Suprapubic skin (tissue), 4 donors: ENCODE measurements at regions not wholly inside any gene's neighbourhood (a gene's known extent, or its start where the extent isn't known, plus 50 kb on each side); places are given as distances from the start of the nearest gene placed in this dataset.
A peak's percentile ranks its signal among the peaks of the same experiment; 100 is the strongest.

ENCODE experiments used
- DNase-seq, 2 donors: peaks; one replicate each; pipeline ENCODE4 v3.0.0-alpha.2; 2019; ENCODE audit warnings: low spot score in 2 of 2
- H3K27ac ChIP-seq: fragments of 200-600 bp; sonication (generic); one replicate; pipeline ENCODE4 v1.5.1; 2019
- H3K27me3 ChIP-seq: fragments of 200-600 bp; sonication (generic); one replicate; pipeline ENCODE4 v1.5.1; 2019
- H3K36me3 ChIP-seq: fragments of 200-600 bp; sonication (generic); one replicate; pipeline ENCODE4 v1.5.1; 2019
- H3K4me1 ChIP-seq: fragments of 200-600 bp; sonication (generic); one replicate; pipeline ENCODE4 v1.5.1; 2019
- H3K4me3 ChIP-seq: fragments of 200-600 bp; sonication (generic); one replicate; pipeline ENCODE4 v1.5.1; 2019; ENCODE audit warnings: mild to moderate bottlenecking
- H3K9me3 ChIP-seq: fragments of 200-600 bp; sonication (generic); one replicate; pipeline ENCODE4 v1.5.1; 2019
- EP300 ChIP-seq: sonication (generic); formaldehyde crosslinking; IDR thresholded peaks from one replicate; pipeline ENCODE4 v1.6.1; 2017; ENCODE audit warnings: antibody characterized with exemption
- POLR2A ChIP-seq, 2 donors: fragments of 450-650 bp; IDR thresholded peaks; one replicate each; pipeline ENCODE4 v1.6.1; 2017; ENCODE audit warnings: antibody characterized with exemption in 2 of 2, mild to moderate bottlenecking in 2 of 2, moderate library complexity in 2 of 2
- POLR2AphosphoS5 ChIP-seq, 3 donors: sonication (generic); formaldehyde crosslinking; IDR thresholded peaks; one replicate each; pipeline ENCODE4 v1.6.1; 2017; ENCODE audit warnings: antibody characterized with exemption in 3 of 3
- WGBS: methylation state at CpG from one replicate; pipeline ENCODE4 v1.1.5; 2018; 5-methylcytosine and 5-hydroxymethylcytosine counted together
- TF ChIP-seq, protein P1 (sequence below), 2 donors: fragments of 200-600 bp in 1 of 2; fragments of 450-650 bp in 1 of 2; sonication (generic) in 1 of 2; IDR thresholded peaks; one replicate each; pipeline ENCODE4 v1.5.1; 2016 to 2019; ENCODE audit warnings: antibody characterized with exemption in 2 of 2, mild to moderate bottlenecking in 1 of 2, moderate library complexity in 1 of 2

DNA sequence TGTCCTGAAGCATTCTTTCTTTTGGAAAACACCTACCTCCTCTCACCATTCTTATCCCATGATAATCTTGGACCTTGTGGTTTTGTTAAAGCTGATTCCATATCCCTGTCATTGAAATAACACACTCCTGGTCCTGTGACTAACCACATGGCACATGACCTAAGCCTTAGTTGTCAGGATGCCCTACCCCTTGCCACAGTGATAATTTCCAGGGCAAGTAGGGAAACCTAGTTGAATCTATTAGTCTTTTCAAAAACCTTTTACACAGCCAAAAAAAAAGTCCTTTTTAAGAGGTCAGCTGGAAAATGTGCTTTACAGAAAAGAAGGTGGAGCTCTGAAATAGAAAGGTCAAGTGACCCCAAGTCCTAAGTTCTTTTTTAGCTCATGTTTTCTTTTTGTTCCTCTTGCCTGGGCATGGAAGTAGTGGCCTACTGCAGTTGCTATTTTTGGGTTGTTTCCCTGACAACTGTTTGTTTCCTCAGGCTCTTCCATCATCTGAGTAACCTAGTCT lies 608.4 kb downstream of the LRFN5 start:
- peak overlapping the region; percentile 37 for H3K27ac ChIP-seq
- peaks cover 11% of the 10 kb centered on the region for H3K4me1 ChIP-seq
- H3K27me3 ChIP-seq: no peaks in the 10 kb centered on the region
- no peak overlapping the region for H3K4me3 ChIP-seq
- no peaks in the 10 kb centered on the region for H3K9me3 ChIP-seq
- DNase-seq: no peak
- TF ChIP-seq, protein P1, sequence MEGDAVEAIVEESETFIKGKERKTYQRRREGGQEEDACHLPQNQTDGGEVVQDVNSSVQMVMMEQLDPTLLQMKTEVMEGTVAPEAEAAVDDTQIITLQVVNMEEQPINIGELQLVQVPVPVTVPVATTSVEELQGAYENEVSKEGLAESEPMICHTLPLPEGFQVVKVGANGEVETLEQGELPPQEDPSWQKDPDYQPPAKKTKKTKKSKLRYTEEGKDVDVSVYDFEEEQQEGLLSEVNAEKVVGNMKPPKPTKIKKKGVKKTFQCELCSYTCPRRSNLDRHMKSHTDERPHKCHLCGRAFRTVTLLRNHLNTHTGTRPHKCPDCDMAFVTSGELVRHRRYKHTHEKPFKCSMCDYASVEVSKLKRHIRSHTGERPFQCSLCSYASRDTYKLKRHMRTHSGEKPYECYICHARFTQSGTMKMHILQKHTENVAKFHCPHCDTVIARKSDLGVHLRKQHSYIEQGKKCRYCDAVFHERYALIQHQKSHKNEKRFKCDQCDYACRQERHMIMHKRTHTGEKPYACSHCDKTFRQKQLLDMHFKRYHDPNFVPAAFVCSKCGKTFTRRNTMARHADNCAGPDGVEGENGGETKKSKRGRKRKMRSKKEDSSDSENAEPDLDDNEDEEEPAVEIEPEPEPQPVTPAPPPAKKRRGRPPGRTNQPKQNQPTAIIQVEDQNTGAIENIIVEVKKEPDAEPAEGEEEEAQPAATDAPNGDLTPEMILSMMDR (IDR thresholded peaks at IDR 0.05): no peak
- H3K36me3 ChIP-seq: no peaks in the 10 kb centered on the region

- no peak for TF ChIP-seq POLR2AphosphoS5 (IDR thresholded peaks at IDR 0.05)
- TF ChIP-seq POLR2A (IDR thresholded peaks at IDR 0.05): no peak
- TF ChIP-seq EP300: no peak
- TF ChIP-seq, protein P1 (IDR thresholded peaks at IDR 0.05): no peak
- H3K9me3 ChIP-seq: no peaks in the 10 kb centered on the region
- WGBS: 64% methylated on average over 2 of the region's 2 CpGs
- H3K4me1 ChIP-seq: no peaks in the 10 kb centered on the region
- no peaks in the 10 kb centered on the region for H3K27me3 ChIP-seq
- no peak overlapping the region for H3K4me3 ChIP-seq
- no peak overlapping the region for H3K27ac ChIP-seq
- no peak for DNase-seq
- no peaks in the 10 kb centered on the region for H3K36me3 ChIP-seq
Measured at GRCh38 chr14:42200957-42201356, 594.3 kb downstream of the LRFN5 start.

- Histone ChIP-seq H3K4me3 (no peak overlapping the region), H3K4me1 (peaks cover 10% of the 10 kb centered on the region), H3K36me3 (no peaks in the 10 kb centered on the region), H3K9me3 (no peaks in the 10 kb centered on the region), H3K27ac (no peak overlapping the region), H3K27me3 (no peaks in the 10 kb centered on the region)
- TF ChIP-seq EP300 (no peak), POLR2A (IDR thresholded peaks at IDR 0.05) (no peak), POLR2AphosphoS5 (IDR thresholded peaks at IDR 0.05) (no peak)
- TF ChIP-seq, protein P1 (IDR thresholded peaks at IDR 0.05): no peak
- 84% methylated on average over 3 of the region's 3 CpGs for WGBS
- no peak for DNase-seq
Measured at GRCh38 chr14:42198010-42198409, 591.3 kb downstream of the LRFN5 start.

DNA sequence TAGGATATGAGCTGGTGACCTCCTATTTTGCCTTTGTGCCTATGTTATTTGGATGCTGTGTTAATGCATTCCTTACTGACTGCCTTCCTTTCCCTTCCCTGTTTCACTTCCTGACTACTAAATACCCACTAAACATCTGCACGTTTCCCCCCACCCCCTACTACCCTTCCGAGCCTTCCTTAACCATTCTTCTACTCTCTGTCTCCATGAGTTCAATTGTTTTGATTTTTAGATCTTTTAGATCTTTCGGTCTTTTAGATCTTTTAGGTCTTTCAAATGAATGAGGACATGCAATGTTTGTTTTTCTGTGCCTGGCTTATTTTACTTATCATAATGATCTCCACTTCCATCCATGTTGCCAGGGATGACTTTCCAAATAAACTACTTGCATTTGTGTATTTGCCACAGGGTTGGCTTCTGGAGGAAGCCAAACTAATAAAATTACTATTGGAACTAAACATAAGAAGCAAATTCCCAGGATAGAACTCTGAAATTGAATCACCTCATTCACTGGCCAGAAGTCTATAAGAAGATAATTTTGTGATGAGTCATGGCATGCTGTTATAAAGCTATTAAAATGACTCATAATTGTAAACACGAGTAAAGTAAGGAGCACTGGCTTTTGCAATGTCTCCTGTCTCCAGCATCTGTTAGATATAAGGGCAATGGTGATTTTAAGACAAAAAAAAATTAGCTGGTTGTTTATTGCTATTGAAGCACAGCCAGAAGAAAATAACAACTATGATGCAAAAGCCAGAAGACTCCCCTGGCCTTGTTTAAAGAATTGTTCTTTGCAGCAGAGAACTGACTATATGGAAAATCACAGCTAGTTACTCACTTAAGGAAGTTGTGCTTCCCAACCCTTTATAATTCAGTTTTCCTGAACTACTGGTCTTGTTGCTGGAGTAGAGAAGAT lies 586.3 kb downstream of the LRFN5 start:
- H3K27me3 ChIP-seq: no peaks in the 10 kb centered on the region
- no peak for TF ChIP-seq EP300
- H3K9me3 ChIP-seq: no peaks in the 10 kb centered on the region
- 9% methylated on average over 4 of the region's 4 CpGs for WGBS
- DNase-seq: no peak
- no peak overlapping the region for H3K4me3 ChIP-seq
- H3K4me1 ChIP-seq: peaks cover 18% of the 10 kb centered on the region
- H3K36me3 ChIP-seq: no peaks in the 10 kb centered on the region
- peak overlapping the region; percentile 18 for H3K27ac ChIP-seq

DNA sequence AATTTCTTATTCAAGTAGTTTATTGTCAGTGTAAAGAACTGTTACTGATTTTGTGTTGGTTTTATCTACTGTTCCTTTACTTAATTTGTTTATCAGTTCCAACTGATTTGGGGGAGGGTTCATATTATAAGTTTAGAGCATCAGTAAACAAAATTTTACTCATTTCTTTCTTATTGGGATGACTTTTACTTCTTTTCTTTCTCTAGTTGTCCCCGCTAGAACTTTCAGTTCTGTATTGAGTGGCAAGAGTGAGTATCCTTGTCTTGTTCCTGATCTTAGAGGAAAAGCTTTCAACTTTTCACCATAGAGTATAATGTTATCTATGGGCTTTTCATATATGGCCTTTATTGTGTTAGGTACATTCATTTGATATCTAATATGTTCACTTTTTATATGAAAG lies 584.1 kb downstream of the LRFN5 start:
- Histone ChIP-seq H3K36me3 (no peaks in the 10 kb centered on the region), H3K9me3 (no peaks in the 10 kb centered on the region), H3K27me3 (no peaks in the 10 kb centered on the region), H3K4me1 (peaks cover 18% of the 10 kb centered on the region), H3K4me3 (no peak overlapping the region), H3K27ac (no peak overlapping the region)
- WGBS: 86% methylated on average over 1 of the region's 1 CpG
- TF ChIP-seq POLR2A (IDR thresholded peaks at IDR 0.05) (no peak), POLR2AphosphoS5 (IDR thresholded peaks at IDR 0.05) (no peak), EP300 (no peak)
- TF ChIP-seq, protein P1 (IDR thresholded peaks at IDR 0.05): no peak
- DNase-seq: no peak
